ENCODE measurements at regions not wholly inside any gene's neighbourhood (a gene's known extent, or its start where the extent isn't known, plus 50 kb on each side); places are given as distances from the start of the nearest gene placed in this dataset.
A peak's percentile ranks its signal among the peaks of the same experiment; 100 is the strongest.

GRCh38 chr12:67456431-67456901 lies 187.3 kb downstream of the CAND1 start:
- Histone ChIP-seq H3K36me3 (ENCODE audit: control insufficient read depth, insufficient read depth, low read length) (no peaks in the 10 kb centered on the region), H3K4me1 (no peaks in the 10 kb centered on the region), H3K27ac (no peak overlapping the region), H3K4me2 (ENCODE audit: low read length) (no peak overlapping the region), H3K27me3 (ENCODE audit: control insufficient read depth, insufficient read depth, low read length) (no peaks in the 10 kb centered on the region), H3K79me2 (no peaks in the 10 kb centered on the region), H3K4me3 (ENCODE audit: low read depth, low read length) (no peak overlapping the region), H3K9me3 (ENCODE audit: control insufficient read depth, low read length) (no peaks in the 10 kb centered on the region), H3K9ac (no peak overlapping the region), H2AFZ (no peak overlapping the region)
- TF ChIP-seq, protein P1, sequence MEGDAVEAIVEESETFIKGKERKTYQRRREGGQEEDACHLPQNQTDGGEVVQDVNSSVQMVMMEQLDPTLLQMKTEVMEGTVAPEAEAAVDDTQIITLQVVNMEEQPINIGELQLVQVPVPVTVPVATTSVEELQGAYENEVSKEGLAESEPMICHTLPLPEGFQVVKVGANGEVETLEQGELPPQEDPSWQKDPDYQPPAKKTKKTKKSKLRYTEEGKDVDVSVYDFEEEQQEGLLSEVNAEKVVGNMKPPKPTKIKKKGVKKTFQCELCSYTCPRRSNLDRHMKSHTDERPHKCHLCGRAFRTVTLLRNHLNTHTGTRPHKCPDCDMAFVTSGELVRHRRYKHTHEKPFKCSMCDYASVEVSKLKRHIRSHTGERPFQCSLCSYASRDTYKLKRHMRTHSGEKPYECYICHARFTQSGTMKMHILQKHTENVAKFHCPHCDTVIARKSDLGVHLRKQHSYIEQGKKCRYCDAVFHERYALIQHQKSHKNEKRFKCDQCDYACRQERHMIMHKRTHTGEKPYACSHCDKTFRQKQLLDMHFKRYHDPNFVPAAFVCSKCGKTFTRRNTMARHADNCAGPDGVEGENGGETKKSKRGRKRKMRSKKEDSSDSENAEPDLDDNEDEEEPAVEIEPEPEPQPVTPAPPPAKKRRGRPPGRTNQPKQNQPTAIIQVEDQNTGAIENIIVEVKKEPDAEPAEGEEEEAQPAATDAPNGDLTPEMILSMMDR (IDR thresholded peaks at IDR 0.05), result no peak

GRCh38 chr12:67457136-67457535 lies 188.0 kb downstream of the CAND1 start:
- Histone ChIP-seq H3K27ac (no peak overlapping the region), H3K79me2 (no peaks in the 10 kb centered on the region), H3K27me3 (ENCODE audit: control insufficient read depth, insufficient read depth, low read length) (no peaks in the 10 kb centered on the region), H3K4me2 (ENCODE audit: low read length) (no peak overlapping the region), H3K9me3 (ENCODE audit: control insufficient read depth, low read length) (no peaks in the 10 kb centered on the region), H3K36me3 (ENCODE audit: control insufficient read depth, insufficient read depth, low read length) (no peaks in the 10 kb centered on the region), H3K9ac (no peak overlapping the region), H2AFZ (no peak overlapping the region), H3K4me3 (ENCODE audit: low read depth, low read length) (no peak overlapping the region), H3K4me1 (no peaks in the 10 kb centered on the region)
- TF ChIP-seq, protein P1 (IDR thresholded peaks at IDR 0.05), result no peak

- Histone ChIP-seq H3K9ac (no peak overlapping the region), H2AFZ (peak overlapping the region; percentile 14), H3K9me3 (ENCODE audit: control insufficient read depth, low read length) (no peaks in the 10 kb centered on the region), H3K4me2 (ENCODE audit: low read length) (no peak overlapping the region), H3K36me3 (ENCODE audit: control insufficient read depth, insufficient read depth, low read length) (no peaks in the 10 kb centered on the region), H3K79me2 (no peaks in the 10 kb centered on the region), H3K4me3 (ENCODE audit: low read depth, low read length) (no peak overlapping the region), H3K4me1 (no peaks in the 10 kb centered on the region), H3K27me3 (ENCODE audit: control insufficient read depth, insufficient read depth, low read length) (no peaks in the 10 kb centered on the region), H3K27ac (no peak overlapping the region)
- TF ChIP-seq, protein P1 (IDR thresholded peaks at IDR 0.05), result peak; percentile 36
Measured at GRCh38 chr12:67457778-67458665, 188.9 kb downstream of the CAND1 start.

- H3K36me3 ChIP-seq (ENCODE audit: control insufficient read depth, insufficient read depth, low read length), result no peaks in the 10 kb centered on the region
Measured at GRCh38 chr12:67459173-67459572, 189.4 kb upstream of the DYRK2 start.

More at GRCh38 chr12:67459173-67459572, 189.4 kb upstream of the DYRK2 start:
- Histone ChIP-seq H3K27me3 (ENCODE audit: control insufficient read depth, insufficient read depth, low read length) (no peaks in the 10 kb centered on the region), H3K27ac (no peak overlapping the region), H3K9ac (no peak overlapping the region), H3K4me3 (ENCODE audit: low read depth, low read length) (no peak overlapping the region), H3K9me3 (ENCODE audit: control insufficient read depth, low read length) (no peaks in the 10 kb centered on the region), H3K4me1 (no peaks in the 10 kb centered on the region), H3K4me2 (ENCODE audit: low read length) (no peak overlapping the region), H3K79me2 (no peaks in the 10 kb centered on the region), H2AFZ (no peak overlapping the region)
- TF ChIP-seq, protein P1 (IDR thresholded peaks at IDR 0.05), result no peak
